HG02798 (cell line): ENCODE measurements at regions not wholly inside any gene's neighbourhood (a gene's known extent, or its start where the extent isn't known, plus 50 kb on each side); places are given as distances from the start of the nearest gene placed in this dataset.
"Not testable (repeated sequence)": the region's sequence is repeated elsewhere in the genome, so short reads cannot be mapped to it uniquely, and the experiment has no call there.

Source experiments
- ATAC-seq: cut with Tn5 transposase; IDR thresholded peaks from one replicate; pipeline ENCODE4 v1.9.1; 2021; ENCODE audit warnings: mild to moderate bottlenecking; ENCODE audit not compliant: unreplicated experiment, poor library complexity

- no peak for ATAC-seq
These were observed 416.4 kb upstream of the PROX1 start for GRCh38 chr1:213571419-213571818.

- ATAC-seq = no peak
These were observed 415.9 kb upstream of the PROX1 start for GRCh38 chr1:213571843-213572242.

GRCh38 chr1:213572912-213573647, 414.7 kb upstream of the PROX1 start:
- ATAC-seq = no peak

GRCh38 chr1:213573648-213574009, 414.1 kb upstream of the PROX1 start:
- no peak for ATAC-seq

GRCh38 chr1:213582976-213583567, 404.7 kb upstream of the PROX1 start:
- ATAC-seq = no peak

GRCh38 chr1:213584272-213584671, 403.5 kb upstream of the PROX1 start:
- ATAC-seq = no peak

- no peak for ATAC-seq
These were observed 402.4 kb upstream of the PROX1 start for GRCh38 chr1:213585402-213585801.

GRCh38 chr1:213585959-213586586, 401.7 kb upstream of the PROX1 start:
- no peak for ATAC-seq

GRCh38 chr1:213586587-213586972, 401.2 kb upstream of the PROX1 start:
- no peak for ATAC-seq

- ATAC-seq = no peak
These were observed 391.0 kb upstream of the PROX1 start for GRCh38 chr1:213596729-213597128.

- no peak for ATAC-seq
These were observed 389.5 kb upstream of the PROX1 start for GRCh38 chr1:213598263-213598662.

GRCh38 chr1:213600879-213601278, 386.9 kb upstream of the PROX1 start:
- no peak for ATAC-seq

GRCh38 chr1:213601705-213602104, 386.1 kb upstream of the PROX1 start:
- ATAC-seq = not testable (repeated sequence)

GRCh38 chr1:213602796-213603486, 384.8 kb upstream of the PROX1 start:
- no peak for ATAC-seq

- no peak for ATAC-seq
These were observed 383.3 kb upstream of the PROX1 start for GRCh38 chr1:213604477-213604876.

GRCh38 chr1:213605732-213606131, 382.0 kb upstream of the PROX1 start:
- no peak for ATAC-seq

GRCh38 chr1:213606252-213606820, 381.4 kb upstream of the PROX1 start:
- no peak for ATAC-seq

- ATAC-seq = no peak
These were observed 374.2 kb upstream of the PROX1 start for GRCh38 chr1:213613549-213613948.

- ATAC-seq = no peak
These were observed 372.4 kb upstream of the PROX1 start for GRCh38 chr1:213615226-213615916.

- no peak for ATAC-seq
These were observed 370.6 kb upstream of the PROX1 start for GRCh38 chr1:213617133-213617532.
